SK-N-SH (cell line): ENCODE measurements at regions not wholly inside any gene's neighbourhood (a gene's known extent, or its start where the extent isn't known, plus 50 kb on each side); places are given as distances from the start of the nearest gene placed in this dataset.

ENCODE experiments used
- CTCF ChIA-PET: fragments of 300-600, 350-600 bp; formaldehyde crosslinking; extraction: SDS; loops from one replicate; lab custom pipeline; 2021; lab: Yijun Ruan, JAX
- POLR2A ChIA-PET: fragments of 350-600 bp; sonication (Branson Sonifier 250); formaldehyde crosslinking; extraction: SDS; loops from one replicate; lab custom pipeline; 2020; ENCODE audit warnings: antibody characterized with exemption, inconsistent platforms; lab: Yijun Ruan, JAX
- DNase-seq: peaks from one replicate; pipeline ENCODE4 v3.0.0; 2012
- H2AFZ ChIP-seq: fragments of 200-600 bp; sonication (generic); 2 replicates; pipeline ENCODE4 v1.8.1; 2016; ENCODE audit warnings: antibody characterized with exemption, mild to moderate bottlenecking, low read depth
- H3F3A ChIP-seq: fragments of 200-600 bp; sonication (generic); replicated peaks from 2 replicates; pipeline ENCODE3; 2016; ENCODE audit warnings: antibody characterized with exemption, mild to moderate bottlenecking; ENCODE audit not compliant: insufficient read depth
- H3K27ac ChIP-seq, 2 experiments: fragments of 200-500 bp in 1 of 2; fragments of 200-600 bp in 1 of 2; sonication (Bioruptor generic) in 1 of 2; sonication (generic), shearing (Covaris generic) in 1 of 2; 2 replicates each; pipeline versions ENCODE4 v1.5.1 to v1.6.1; 2014 to 2016; ENCODE audit warnings: low read depth in 2 of 2, inconsistent platforms in 1 of 2, low read length in 1 of 2, mild to moderate bottlenecking in 1 of 2, mixed read lengths in 1 of 2
- H3K27me3 ChIP-seq: fragments of 200-600 bp; sonication (generic), shearing (Covaris generic); 2 replicates; pipeline ENCODE4 v1.6.1; 2016; ENCODE audit warnings: mixed run types; ENCODE audit not compliant: insufficient read depth
- H3K36me3 ChIP-seq, 2 experiments: fragments of 200-500 bp in 1 of 2; fragments of 200-600 bp in 1 of 2; sonication (Bioruptor generic) in 1 of 2; sonication (generic) in 1 of 2; replicated peaks in 1 of 2; 2 replicates each; pipeline versions ENCODE3 to v1.5.1; 2014 to 2016; ENCODE audit warnings: low read length in 1 of 2, mild to moderate bottlenecking in 1 of 2; ENCODE audit not compliant: insufficient read depth in 2 of 2, control insufficient read depth in 1 of 2
- H3K4me1 ChIP-seq, 2 experiments: fragments of 200-500 bp in 1 of 2; fragments of 200-600 bp in 1 of 2; sonication (Bioruptor generic) in 1 of 2; sonication (generic), shearing (Covaris generic) in 1 of 2; 2 replicates each; pipeline versions ENCODE4 v1.5.1 to v1.6.1; 2014 to 2016; ENCODE audit warnings: low read depth in 1 of 2, low read length in 1 of 2, mixed run types in 1 of 2; ENCODE audit not compliant: insufficient read depth in 2 of 2, control insufficient read depth in 1 of 2
- H3K4me2 ChIP-seq: fragments of 200-600 bp; sonication (generic), shearing (Covaris generic); 2 replicates; pipeline ENCODE4 v1.6.1; 2017; ENCODE audit warnings: mixed run types
- H3K4me3 ChIP-seq, 2 experiments: fragments of 200-500 bp in 1 of 2; fragments of 200-600 bp in 1 of 2; sonication (Bioruptor generic) in 1 of 2; sonication (generic), shearing (Covaris generic) in 1 of 2; 2 replicates each; pipeline versions ENCODE4 v1.5.1 to v1.8.1; 2014 to 2016; ENCODE audit warnings: low read depth in 2 of 2, inconsistent platforms in 1 of 2, low read length in 1 of 2, mild to moderate bottlenecking in 1 of 2, mixed read lengths in 1 of 2, moderate library complexity in 1 of 2
- H3K79me2 ChIP-seq: fragments of 200-600 bp; sonication (generic); 2 replicates; pipeline ENCODE4 v1.8.1; 2017; ENCODE audit warnings: mild to moderate bottlenecking; ENCODE audit not compliant: insufficient read depth
- H3K9ac ChIP-seq: fragments of 200-600 bp; sonication (generic); 2 replicates; pipeline ENCODE4 v1.6.1; 2017; ENCODE audit warnings: mixed run types
- H3K9me2 ChIP-seq: fragments of 200-600 bp; sonication (generic); 2 replicates; pipeline ENCODE4 v1.6.1; 2017; ENCODE audit warnings: mixed run types
- H3K9me3 ChIP-seq: fragments of 200-600 bp; sonication (generic); 2 replicates; pipeline ENCODE4 v1.6.1; 2017; ENCODE audit warnings: mixed run types, mild to moderate bottlenecking, moderate library complexity
- H4K20me1 ChIP-seq: fragments of 200-600 bp; sonication (generic); 2 replicates; pipeline ENCODE4 v1.6.1; 2017; ENCODE audit warnings: mild to moderate bottlenecking, mixed run types; ENCODE audit not compliant: insufficient read depth
- CHD2 ChIP-seq: fragments of 150-350 bp; IDR thresholded peaks from 2 replicates; pipeline ENCODE4 v1.6.1; 2018; ENCODE audit warnings: low read length; ENCODE audit not compliant: partially characterized antibody
- ELF1 ChIP-seq: IDR thresholded peaks from 2 replicates; pipeline ENCODE4 v1.4.0; 2012
- EP300 ChIP-seq, 2 experiments: IDR thresholded peaks; 2 replicates each; pipeline versions ENCODE4 v1.4.0 to v1.6.1; 2012; ENCODE audit warnings: borderline replicate concordance in 1 of 2, low read depth in 1 of 2, low read length in 1 of 2
- EZH2phosphoT487 ChIP-seq: fragments of 200-600 bp; sonication (generic); IDR thresholded peaks from 2 replicates; pipeline ENCODE4 v1.6.1; 2017; ENCODE audit warnings: low read depth, mixed run types, mild to moderate bottlenecking, antibody characterized with exemption, moderate library complexity, borderline replicate concordance
- GATA2 ChIP-seq: sonication (generic); formaldehyde crosslinking; IDR thresholded peaks from 2 replicates; pipeline ENCODE4 v1.5.0; 2020; ENCODE audit warnings: mild to moderate bottlenecking, missing genetic modification reagents
- MXI1 ChIP-seq: IDR thresholded peaks from 2 replicates; pipeline ENCODE4 v1.6.1; 2012; ENCODE audit warnings: mild to moderate bottlenecking, low read depth, low read length, improper control_type of control experiment
- NFIC ChIP-seq: IDR thresholded peaks from 2 replicates; pipeline ENCODE4 v1.4.0; 2012; ENCODE audit warnings: borderline replicate concordance
- RAD21 ChIP-seq: IDR thresholded peaks from 2 replicates; pipeline ENCODE4 v1.6.1; 2012; ENCODE audit warnings: mild to moderate bottlenecking, low read length
- RCOR1 ChIP-seq: fragments of 150-350 bp; IDR thresholded peaks from 2 replicates; pipeline ENCODE4 v1.6.1; 2017; ENCODE audit warnings: antibody characterized with exemption, low read length
- RFX5 ChIP-seq: IDR thresholded peaks from 2 replicates; pipeline ENCODE4 v1.6.1; 2012; ENCODE audit warnings: mild to moderate bottlenecking, improper control_type of control experiment, low read length
- TEAD4 ChIP-seq: IDR thresholded peaks from 2 replicates; pipeline ENCODE4 v1.4.0; 2012; ENCODE audit warnings: mild to moderate bottlenecking, borderline replicate concordance; ENCODE audit not compliant: insufficient read depth
- WGBS: methylation state at CpG from one replicate; pipeline ENCODE4 v1.1.6; 2017; ENCODE audit warnings: low lambda C conversion rate; 5-methylcytosine and 5-hydroxymethylcytosine counted together
- TF ChIP-seq, protein P1 (sequence below): IDR thresholded peaks from 2 replicates; pipeline ENCODE4 v1.4.0; 2012; ENCODE audit warnings: low read depth, borderline replicate concordance
- TF ChIP-seq, protein P2 (sequence below): fragments of 150-350 bp; IDR thresholded peaks from 2 replicates; pipeline ENCODE4 v1.6.1; 2016; ENCODE audit warnings: mild to moderate bottlenecking, low read depth, low read length
- TF ChIP-seq, protein P3 (sequence below): IDR thresholded peaks from 2 replicates; pipeline ENCODE4 v1.4.0; 2012; ENCODE audit warnings: low read depth

DNA sequence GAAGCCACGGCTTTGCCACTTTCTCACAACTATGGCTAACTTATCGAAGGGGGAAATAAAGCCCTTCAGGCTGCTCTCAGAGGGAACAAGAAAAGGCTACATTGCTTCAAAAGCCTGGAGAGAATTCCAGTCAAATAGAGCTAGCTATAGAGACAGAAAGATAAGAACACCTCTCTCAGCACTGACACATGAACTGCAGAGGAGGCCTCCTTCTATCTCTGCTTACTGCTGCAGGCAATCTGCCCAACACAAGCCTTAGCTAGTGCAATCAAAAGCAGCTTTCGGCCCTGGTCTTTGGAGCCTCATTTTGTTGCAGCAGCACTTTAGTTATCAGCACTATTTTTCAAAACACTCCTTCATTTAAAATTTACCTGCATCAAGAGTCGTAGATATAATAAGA, 118.4 kb upstream of the ROBO1 start:
- H3K4me1 ChIP-seq, result peaks cover 0 to 5% of the 10 kb centered on the region in 2 experiments; a peak in 2 of 4 replicates
- peak overlapping the region in 1 of 2 experiments; percentile 82; a peak in 2 of 4 replicates for H3K27ac ChIP-seq
- H3K4me3 ChIP-seq, result no peak overlapping the region
- H2AFZ ChIP-seq, result no peak overlapping the region
- no peaks in the 10 kb centered on the region for H3K79me2 ChIP-seq
- 16% methylated on average over 4 of the region's 4 CpGs for WGBS
- DNase-seq, result peak; percentile 30
- H3K9me2 ChIP-seq, result no peaks in the 10 kb centered on the region
- H3K9me3 ChIP-seq, result no peaks in the 10 kb centered on the region
- TF ChIP-seq TEAD4 (no peak), MXI1 (no peak), ELF1 (no peak), EZH2phosphoT487 (no peak), EP300 (IDR thresholded peaks at IDR 0.05; ENCODE audit: borderline replicate concordance in 1 of 2, low read depth in 1 of 2, low read length in 1 of 2) (peak in 1 of 2 experiments; percentile 80; a peak in 2 of 4 replicates), CHD2 (peak; percentile 54), GATA2 (CRISPR knock-in tag) (peak; percentile 81), RFX5 (peak; percentile 35; the same call in 1 of the 2 replicates), RAD21 (peak; percentile 37; the same call in 1 of the 2 replicates), RCOR1 (peak; percentile 85), NFIC (no peak)
- TF ChIP-seq, protein P1, sequence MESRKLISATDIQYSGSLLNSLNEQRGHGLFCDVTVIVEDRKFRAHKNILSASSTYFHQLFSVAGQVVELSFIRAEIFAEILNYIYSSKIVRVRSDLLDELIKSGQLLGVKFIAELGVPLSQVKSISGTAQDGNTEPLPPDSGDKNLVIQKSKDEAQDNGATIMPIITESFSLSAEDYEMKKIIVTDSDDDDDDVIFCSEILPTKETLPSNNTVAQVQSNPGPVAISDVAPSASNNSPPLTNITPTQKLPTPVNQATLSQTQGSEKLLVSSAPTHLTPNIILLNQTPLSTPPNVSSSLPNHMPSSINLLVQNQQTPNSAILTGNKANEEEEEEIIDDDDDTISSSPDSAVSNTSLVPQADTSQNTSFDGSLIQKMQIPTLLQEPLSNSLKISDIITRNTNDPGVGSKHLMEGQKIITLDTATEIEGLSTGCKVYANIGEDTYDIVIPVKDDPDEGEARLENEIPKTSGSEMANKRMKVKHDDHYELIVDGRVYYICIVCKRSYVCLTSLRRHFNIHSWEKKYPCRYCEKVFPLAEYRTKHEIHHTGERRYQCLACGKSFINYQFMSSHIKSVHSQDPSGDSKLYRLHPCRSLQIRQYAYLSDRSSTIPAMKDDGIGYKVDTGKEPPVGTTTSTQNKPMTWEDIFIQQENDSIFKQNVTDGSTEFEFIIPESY, result no peak
- TF ChIP-seq, protein P2, sequence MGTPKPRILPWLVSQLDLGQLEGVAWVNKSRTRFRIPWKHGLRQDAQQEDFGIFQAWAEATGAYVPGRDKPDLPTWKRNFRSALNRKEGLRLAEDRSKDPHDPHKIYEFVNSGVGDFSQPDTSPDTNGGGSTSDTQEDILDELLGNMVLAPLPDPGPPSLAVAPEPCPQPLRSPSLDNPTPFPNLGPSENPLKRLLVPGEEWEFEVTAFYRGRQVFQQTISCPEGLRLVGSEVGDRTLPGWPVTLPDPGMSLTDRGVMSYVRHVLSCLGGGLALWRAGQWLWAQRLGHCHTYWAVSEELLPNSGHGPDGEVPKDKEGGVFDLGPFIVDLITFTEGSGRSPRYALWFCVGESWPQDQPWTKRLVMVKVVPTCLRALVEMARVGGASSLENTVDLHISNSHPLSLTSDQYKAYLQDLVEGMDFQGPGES, result no peak
- TF ChIP-seq, all 33 proteins: peak for 6
- H3K4me2 ChIP-seq, result no peak overlapping the region
- H3F3A ChIP-seq, result no peaks in the 10 kb centered on the region
- CTCF ChIA-PET, result interaction anchor here (1.3 kb wide), 1 partner anchor 65 kb away, joined by 3 read pairs; no protein-coding TSS in a partner anchor
- no peaks in the 10 kb centered on the region for H4K20me1 ChIP-seq
- POLR2A ChIA-PET, result no interaction called here
- H3K9ac ChIP-seq, result no peak overlapping the region
- H3K27me3 ChIP-seq, result no peaks in the 10 kb centered on the region
- H3K36me3 ChIP-seq, result no peaks in the 10 kb centered on the region

DNA sequence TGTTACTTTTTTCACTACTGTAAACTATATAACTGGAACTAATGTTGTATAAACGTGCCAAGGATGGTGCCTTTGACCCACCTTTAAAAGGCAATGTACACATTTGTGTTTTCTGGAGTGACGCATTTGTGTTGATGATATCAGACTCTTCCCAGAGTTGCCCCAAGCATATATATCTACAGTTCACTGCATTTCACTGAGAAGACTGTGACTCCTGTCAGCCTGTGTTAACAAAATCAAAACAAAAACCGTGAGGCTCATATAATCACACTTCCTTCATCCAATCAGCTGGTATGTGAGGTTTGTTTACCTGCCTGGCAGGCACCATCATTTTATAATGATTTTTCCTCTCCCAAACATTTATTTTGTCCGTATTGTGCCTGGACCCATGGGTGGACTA, 117.6 kb upstream of the ROBO1 start:
- ChIA-PET CTCF (no interaction called here), POLR2A (no interaction called here)
- H2AFZ ChIP-seq, result no peak overlapping the region
- no peaks in the 10 kb centered on the region for H3K27me3 ChIP-seq
- no peak overlapping the region for H3K4me3 ChIP-seq
- no peak overlapping the region for H3K4me2 ChIP-seq
- peaks cover 0 to 5% of the 10 kb centered on the region in 2 experiments; a peak in 2 of 4 replicates for H3K4me1 ChIP-seq
- peak overlapping the region in 1 of 2 experiments; percentile 82; a peak in 2 of 4 replicates for H3K27ac ChIP-seq
- no peaks in the 10 kb centered on the region for H3K9me2 ChIP-seq
- H4K20me1 ChIP-seq, result no peaks in the 10 kb centered on the region
- H3K36me3 ChIP-seq, result no peaks in the 10 kb centered on the region
- 36% methylated on average over 4 of the region's 4 CpGs for WGBS
- TF ChIP-seq RAD21, result no peak
- TF ChIP-seq, protein P3, sequence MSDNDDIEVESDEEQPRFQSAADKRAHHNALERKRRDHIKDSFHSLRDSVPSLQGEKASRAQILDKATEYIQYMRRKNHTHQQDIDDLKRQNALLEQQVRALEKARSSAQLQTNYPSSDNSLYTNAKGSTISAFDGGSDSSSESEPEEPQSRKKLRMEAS, result no peak
- TF ChIP-seq RCOR1, result peak; percentile 21; the same call in 1 of the 2 replicates
- peak in 1 of 2 experiments; percentile 23; a peak in 1 of 4 replicates for TF ChIP-seq EP300 (IDR thresholded peaks at IDR 0.05; ENCODE audit: borderline replicate concordance in 1 of 2, low read depth in 1 of 2, low read length in 1 of 2)
- no peaks in the 10 kb centered on the region for H3K79me2 ChIP-seq
- H3K9ac ChIP-seq, result no peak overlapping the region
- no peaks in the 10 kb centered on the region for H3F3A ChIP-seq
- DNase-seq, result peak; percentile 2
- H3K9me3 ChIP-seq, result no peaks in the 10 kb centered on the region
